Mesenchymal stem cell (in vitro differentiated cells and primary cell): ENCODE measurements at regions not wholly inside any gene's neighbourhood (a gene's known extent, or its start where the extent isn't known, plus 50 kb on each side); places are given as distances from the start of the nearest gene placed in this dataset.

Experiments
- DNase-seq: peaks from one replicate; pipeline ENCODE4 v3.0.0-alpha.2; 2013
- H2AFZ ChIP-seq: one replicate; pipeline ENCODE4 v1.6.1; 2013; ENCODE audit warnings: low read depth, mild to moderate bottlenecking, control low read depth, inconsistent platforms, low read length, moderate library complexity
- H2AK5ac ChIP-seq: 2 replicates; pipeline ENCODE4 v1.6.1; 2013; ENCODE audit warnings: low read length, moderate library complexity, mild to moderate bottlenecking, inconsistent platforms; ENCODE audit not compliant: severe bottlenecking
- H2BK120ac ChIP-seq: one replicate; pipeline ENCODE4 v1.6.1; 2013; ENCODE audit warnings: low read depth, mild to moderate bottlenecking, inconsistent platforms, low read length, moderate library complexity
- H2BK12ac ChIP-seq, 2 experiments: one replicate each; pipeline ENCODE4 v1.6.1; 2013; ENCODE audit warnings: inconsistent platforms in 2 of 2, low read length in 2 of 2, mild to moderate bottlenecking in 2 of 2, moderate library complexity in 2 of 2, control low read depth in 1 of 2
- H2BK15ac ChIP-seq: one replicate; pipeline ENCODE4 v1.6.1; 2013; ENCODE audit warnings: mild to moderate bottlenecking, low read depth, inconsistent platforms; ENCODE audit not compliant: poor library complexity, severe bottlenecking
- H2BK5ac ChIP-seq: 2 replicates; pipeline ENCODE4 v1.6.1; 2013; ENCODE audit warnings: low read depth, mild to moderate bottlenecking, low read length, control low read depth, inconsistent platforms; ENCODE audit not compliant: poor library complexity, severe bottlenecking
- H3K14ac ChIP-seq, 2 experiments: one replicate each; pipeline ENCODE4 v1.6.1; 2013; ENCODE audit warnings: inconsistent platforms in 2 of 2, low read length in 2 of 2, control low read depth in 1 of 2, mild to moderate bottlenecking in 1 of 2, moderate library complexity in 1 of 2
- H3K18ac ChIP-seq, 2 experiments: one replicate each; pipeline ENCODE4 v1.6.1; 2013; ENCODE audit warnings: inconsistent platforms in 2 of 2, low read length in 2 of 2, control low read depth in 1 of 2, low read depth in 1 of 2, mild to moderate bottlenecking in 1 of 2
- H3K23ac ChIP-seq, 2 experiments: one replicate each; pipeline ENCODE4 v1.6.1; 2013; ENCODE audit warnings: inconsistent platforms in 2 of 2, low read length in 2 of 2, mild to moderate bottlenecking in 2 of 2, moderate library complexity in 2 of 2, control low read depth in 1 of 2
- H3K27ac ChIP-seq: 2 replicates; pipeline ENCODE4 v1.5.1; 2013; ENCODE audit warnings: mild to moderate bottlenecking, moderate library complexity, low read length, control low read depth, inconsistent platforms; ENCODE audit not compliant: poor library complexity, severe bottlenecking
- H3K27me3 ChIP-seq, 2 experiments: 2 replicates each; pipeline versions ENCODE4 v1.6.1 to v1.7.0; 2013; ENCODE audit warnings: low read length in 2 of 2, mild to moderate bottlenecking in 2 of 2, moderate library complexity in 2 of 2, control low read depth in 1 of 2, inconsistent platforms in 1 of 2; ENCODE audit not compliant: control insufficient read depth in 1 of 2, insufficient read depth in 1 of 2
- H3K36me3 ChIP-seq, 2 experiments: 2 replicates each; pipeline versions ENCODE4 v1.6.1 to v1.7.0; 2013; ENCODE audit warnings: low read length in 2 of 2, control low read depth in 1 of 2, inconsistent platforms in 1 of 2, low read depth in 1 of 2, mild to moderate bottlenecking in 1 of 2; ENCODE audit not compliant: insufficient read depth in 2 of 2, control insufficient read depth in 1 of 2
- H3K4ac ChIP-seq, 2 experiments: one replicate each; pipeline ENCODE4 v1.6.1; 2013; ENCODE audit warnings: inconsistent platforms in 2 of 2, low read length in 2 of 2, mild to moderate bottlenecking in 2 of 2, moderate library complexity in 2 of 2, control low read depth in 1 of 2, low read depth in 1 of 2
- H3K4me1 ChIP-seq: 2 replicates; pipeline ENCODE4 v1.6.1; 2013; ENCODE audit warnings: low read depth, low read length, control low read depth; ENCODE audit not compliant: control insufficient read depth, insufficient read depth
- H3K4me2 ChIP-seq: 2 replicates; pipeline ENCODE4 v1.6.1; 2013; ENCODE audit warnings: low read length, mild to moderate bottlenecking, inconsistent platforms; ENCODE audit not compliant: poor library complexity, severe bottlenecking
- H3K4me3 ChIP-seq, 2 experiments: 2 replicates each; pipeline versions ENCODE4 v1.5.1 to v1.7.0; 2013; ENCODE audit warnings: low read length in 2 of 2, mild to moderate bottlenecking in 2 of 2, control low read depth in 1 of 2, low read depth in 1 of 2; ENCODE audit not compliant: insufficient read depth in 1 of 2
- H3K79me1 ChIP-seq: replicated peaks from 2 replicates; pipeline ENCODE4 v1.6.1; 2013; ENCODE audit warnings: mild to moderate bottlenecking, control low read depth, low read length, inconsistent platforms; ENCODE audit not compliant: poor library complexity, severe bottlenecking
- H3K9ac ChIP-seq: 2 replicates; pipeline ENCODE4 v1.7.0; 2013; ENCODE audit warnings: mild to moderate bottlenecking, low read length, moderate library complexity
- H3K9me3 ChIP-seq: 2 replicates; pipeline ENCODE4 v1.7.0; 2013; ENCODE audit warnings: mild to moderate bottlenecking, low read length; ENCODE audit not compliant: control insufficient read depth
- H4K8ac ChIP-seq: one replicate; pipeline ENCODE4 v1.6.1; 2013; ENCODE audit warnings: inconsistent platforms, mild to moderate bottlenecking, low read length, moderate library complexity
- H4K91ac ChIP-seq: one replicate; pipeline ENCODE4 v1.6.1; 2013; ENCODE audit warnings: mild to moderate bottlenecking, low read length, inconsistent platforms
- WGBS: methylation state at CpG from one replicate; pipeline ENCODE4 v1.1.7; 2013; ENCODE audit warnings: mixed read lengths; 5-methylcytosine and 5-hydroxymethylcytosine counted together

DNA sequence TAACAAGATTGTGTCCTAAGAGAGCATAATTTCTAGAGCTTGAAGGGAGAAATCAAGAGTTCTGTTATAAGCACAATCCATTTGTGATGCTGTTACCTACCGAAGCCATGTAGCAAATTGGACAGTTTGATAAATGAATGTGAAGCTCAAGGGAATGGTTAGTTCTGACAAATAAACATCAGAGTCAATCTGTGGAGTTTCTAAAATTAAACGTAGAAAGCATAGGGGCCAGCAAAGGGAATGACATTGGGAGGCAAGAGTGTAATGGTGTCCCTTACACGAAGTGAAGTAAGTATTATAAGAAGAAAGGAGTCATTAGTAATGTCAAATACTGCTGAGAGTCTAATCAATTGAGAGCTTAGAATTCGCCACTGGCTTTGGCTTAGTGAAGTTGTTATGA, 200.2 kb upstream of the SLITRK1 start:
- 72% methylated on average over 4 of the region's 4 CpGs for WGBS
- no peaks in the 10 kb centered on the region for H3K9me3 ChIP-seq

DNA sequence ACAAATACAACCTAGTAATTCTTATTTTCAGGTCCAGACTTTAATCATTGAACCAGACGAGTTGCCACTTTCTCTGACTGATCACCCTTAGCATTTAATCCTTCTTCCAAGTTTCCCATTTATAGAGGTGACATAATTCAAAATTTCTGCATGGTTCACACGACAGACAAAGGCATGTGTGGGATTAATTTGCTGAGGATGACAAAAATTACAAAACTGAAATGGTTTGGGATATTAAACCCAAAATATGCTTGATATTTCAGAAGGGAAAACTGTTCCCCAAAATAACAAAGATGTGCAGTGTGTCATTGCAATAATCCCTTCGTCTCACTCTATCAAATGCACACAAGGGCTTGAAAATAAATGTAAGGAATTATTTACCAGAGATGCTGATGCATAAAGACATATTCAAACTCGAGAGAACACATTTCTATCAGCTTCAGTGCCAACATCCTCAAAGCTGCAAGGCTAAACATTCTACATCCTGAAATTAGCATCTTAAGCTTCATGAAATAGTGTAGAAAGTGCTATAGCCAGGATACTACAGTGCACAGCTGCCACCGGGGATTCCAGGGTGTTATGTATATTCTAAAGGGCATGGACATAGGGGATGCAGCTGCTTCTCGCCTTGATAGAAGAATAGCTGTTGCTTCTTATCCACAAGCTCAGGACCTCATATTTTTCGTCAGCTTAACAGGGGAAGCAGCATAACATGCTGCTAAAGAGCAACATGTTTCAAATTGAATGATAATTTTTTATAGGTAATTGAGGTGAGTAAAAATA, 198.7 kb upstream of the SLITRK1 start:
- Histone ChIP-seq H4K8ac (no peak overlapping the region), H3K4me1 (no peaks in the 10 kb centered on the region), H3K9me3 (no peaks in the 10 kb centered on the region), H3K79me1 (no peaks in the 10 kb centered on the region), H2AFZ (no peak overlapping the region), H3K4me3 (no peak overlapping the region), H2BK5ac (no peak overlapping the region), H3K9ac (no peak overlapping the region), H3K27me3 (no peaks in the 10 kb centered on the region), H4K91ac (no peak overlapping the region), H3K36me3 (no peaks in the 10 kb centered on the region), H3K4ac (no peak overlapping the region), H2AK5ac (no peak overlapping the region), H3K18ac (no peak overlapping the region), H2BK15ac (no peak overlapping the region), H2BK12ac (no peak overlapping the region), H3K23ac (no peak overlapping the region), H3K27ac (no peak overlapping the region), H3K4me2 (no peak overlapping the region), H2BK120ac (no peak overlapping the region), H3K14ac (no peak overlapping the region)
- no peak for DNase-seq
- 81% methylated on average over 5 of the region's 7 CpGs for WGBS

More for the DNA sequence above, 200.2 kb upstream of the SLITRK1 start:
- Histone ChIP-seq H3K18ac (no peak overlapping the region), H4K8ac (no peak overlapping the region), H4K91ac (no peak overlapping the region), H3K14ac (no peak overlapping the region), H2AK5ac (no peak overlapping the region), H2BK5ac (no peak overlapping the region), H3K9ac (no peak overlapping the region), H3K23ac (no peak overlapping the region), H2BK15ac (no peak overlapping the region), H3K27me3 (no peaks in the 10 kb centered on the region), H2AFZ (no peak overlapping the region), H2BK120ac (no peak overlapping the region), H3K4me1 (no peaks in the 10 kb centered on the region), H2BK12ac (no peak overlapping the region), H3K36me3 (peaks cover 0 to 3% of the 10 kb centered on the region in 2 experiments), H3K4me2 (no peak overlapping the region), H3K4ac (no peak overlapping the region), H3K79me1 (no peaks in the 10 kb centered on the region), H3K27ac (no peak overlapping the region), H3K4me3 (no peak overlapping the region)
- DNase-seq, result no peak

DNA sequence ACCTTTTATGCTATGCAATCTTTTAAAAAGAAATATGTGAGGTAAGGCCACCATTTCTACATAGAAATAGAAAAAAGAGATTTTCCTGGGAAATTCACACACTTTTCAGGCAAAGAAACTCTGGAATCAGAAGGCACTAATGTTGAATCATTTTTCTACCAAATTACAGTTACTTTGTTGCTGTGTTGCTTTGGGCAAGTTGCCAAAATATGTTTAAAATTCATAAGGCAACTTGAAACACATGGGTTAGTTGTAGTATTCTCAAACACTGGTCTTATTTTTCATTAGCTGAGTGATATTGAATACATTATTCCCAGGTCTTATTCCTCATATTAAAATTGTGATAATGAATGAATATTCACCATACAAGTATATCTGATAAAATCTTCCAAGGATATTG, 195.0 kb upstream of the SLITRK1 start:
- Histone ChIP-seq H3K4me3 (no peak overlapping the region), H2BK5ac (no peak overlapping the region), H3K79me1 (no peaks in the 10 kb centered on the region), H3K36me3 (no peaks in the 10 kb centered on the region), H2BK12ac (no peak overlapping the region), H2BK15ac (no peak overlapping the region), H4K91ac (no peak overlapping the region), H3K4ac (no peak overlapping the region), H3K27me3 (no peaks in the 10 kb centered on the region), H3K4me2 (no peak overlapping the region), H3K27ac (no peak overlapping the region), H3K9me3 (no peaks in the 10 kb centered on the region), H3K9ac (no peak overlapping the region), H4K8ac (no peak overlapping the region), H2AFZ (no peak overlapping the region), H3K18ac (no peak overlapping the region), H2BK120ac (no peak overlapping the region), H3K14ac (no peak overlapping the region), H3K23ac (no peak overlapping the region), H3K4me1 (no peaks in the 10 kb centered on the region), H2AK5ac (no peak overlapping the region)
- no peak for DNase-seq

DNA sequence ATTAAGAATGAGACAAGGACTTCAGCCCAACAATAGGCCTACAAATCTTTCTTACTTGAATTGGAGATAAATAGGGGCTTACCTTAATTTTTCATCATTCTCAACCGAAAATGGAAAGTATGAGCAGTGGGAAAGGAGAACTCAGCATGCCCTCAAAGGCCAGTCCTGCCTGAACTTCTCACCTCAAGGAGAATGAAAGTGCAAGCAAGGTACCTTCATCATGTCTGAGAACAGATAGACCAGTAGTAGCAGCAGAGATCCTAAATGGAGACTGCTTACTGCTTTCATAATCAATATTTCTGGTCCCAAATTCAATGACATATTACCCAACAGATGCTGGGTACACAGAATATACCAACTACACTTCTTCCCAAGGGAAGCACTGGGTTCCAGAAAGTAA, 194.0 kb upstream of the SLITRK1 start:
- Histone ChIP-seq H3K27ac (no peak overlapping the region), H4K8ac (no peak overlapping the region), H3K4me2 (no peak overlapping the region), H2AFZ (no peak overlapping the region), H4K91ac (no peak overlapping the region), H3K14ac (no peak overlapping the region), H2BK5ac (no peak overlapping the region), H2BK12ac (no peak overlapping the region), H3K18ac (no peak overlapping the region), H3K27me3 (no peaks in the 10 kb centered on the region), H3K36me3 (no peaks in the 10 kb centered on the region), H2AK5ac (no peak overlapping the region), H3K23ac (no peak overlapping the region), H2BK120ac (no peak overlapping the region), H3K79me1 (no peaks in the 10 kb centered on the region), H3K4me3 (no peak overlapping the region), H3K4ac (no peak overlapping the region), H3K4me1 (no peaks in the 10 kb centered on the region), H3K9me3 (no peaks in the 10 kb centered on the region), H2BK15ac (no peak overlapping the region), H3K9ac (no peak overlapping the region)
- DNase-seq, result no peak
- 88% methylated on average over 1 of the region's 1 CpG for WGBS
